NB4 (cell line): ENCODE measurements at regions not wholly inside any gene's neighbourhood (a gene's known extent, or its start where the extent isn't known, plus 50 kb on each side); places are given as distances from the start of the nearest gene placed in this dataset.

Experiments
- DNase-seq: peaks from one replicate; pipeline ENCODE4 v3.0.0; 2010; ENCODE audit warnings: low read depth
- H3K4me3 ChIP-seq: one replicate; pipeline ENCODE4 v1.5.1; 2011; ENCODE audit warnings: mild to moderate bottlenecking, low read depth, low read length, moderate library complexity
- CTCF ChIP-seq: IDR thresholded peaks from one replicate; pipeline ENCODE4 v1.5.1; 2012; ENCODE audit warnings: low read depth, low read length
- MAX ChIP-seq: IDR thresholded peaks from 2 replicates; pipeline ENCODE4 v1.6.1; 2011; ENCODE audit warnings: low read depth, low read length
- MYC ChIP-seq: IDR thresholded peaks from 2 replicates; pipeline ENCODE4 v1.6.1; 2011; ENCODE audit warnings: low read depth, low read length
- POLR2A ChIP-seq: IDR thresholded peaks from 2 replicates; pipeline ENCODE4 v1.6.1; 2011; ENCODE audit warnings: mild to moderate bottlenecking; ENCODE audit not compliant: insufficient read length; ENCODE audit errors: extremely low read depth

GRCh38 chr4:176436293-176436973 lies 116.7 kb downstream of the SPCS3 start:
- no peak for TF ChIP-seq MAX
- no peak for TF ChIP-seq CTCF
- no peak for TF ChIP-seq MYC
- TF ChIP-seq POLR2A: no peak
- DNase-seq: no peak
- no peak overlapping the region for H3K4me3 ChIP-seq

DNA sequence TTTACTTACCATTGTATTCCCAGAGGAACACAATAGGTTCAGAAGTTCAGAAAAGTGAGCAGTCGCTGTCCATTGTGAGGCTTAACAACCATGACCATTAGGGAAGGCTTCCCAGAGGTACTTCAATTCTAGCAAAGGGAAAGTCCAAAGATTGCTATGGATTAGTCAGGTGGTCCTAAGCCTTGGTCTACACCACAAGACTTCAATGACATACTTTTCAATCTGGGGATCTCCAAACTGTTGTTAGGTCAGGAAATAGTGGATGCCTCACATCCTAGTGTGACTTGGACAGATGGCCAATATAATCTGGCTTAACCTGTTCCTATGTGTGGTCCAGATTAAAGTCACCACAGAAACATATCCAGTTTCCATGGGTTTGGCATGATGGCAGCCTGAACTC lies 118.0 kb downstream of the SPCS3 start:
- no peak overlapping the region for H3K4me3 ChIP-seq
- TF ChIP-seq POLR2A (no peak), MYC (no peak), MAX (no peak), CTCF (no peak)

DNA sequence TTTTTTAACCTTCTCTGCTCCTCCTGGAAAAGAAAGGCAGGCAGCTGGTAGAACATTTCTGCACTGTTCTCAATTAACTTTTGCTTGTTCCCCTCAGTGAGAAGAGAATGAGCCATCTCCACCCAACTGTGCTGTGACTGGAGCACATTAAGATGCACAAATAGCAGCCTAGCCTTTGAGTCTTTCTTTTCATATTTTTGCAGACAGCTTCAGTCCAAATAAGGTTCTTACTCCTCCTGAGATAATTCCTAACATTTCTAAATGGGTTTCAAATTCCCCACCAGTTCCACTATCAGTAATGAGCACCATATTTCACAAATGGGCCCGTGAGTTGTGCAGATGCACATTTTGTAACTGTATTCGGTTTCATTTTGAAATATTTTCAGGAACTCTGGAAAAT lies 118.6 kb downstream of the SPCS3 start:
- TF ChIP-seq MAX (no peak), POLR2A (no peak), MYC (no peak), CTCF (no peak)
- DNase-seq: no peak
- no peak overlapping the region for H3K4me3 ChIP-seq

More for the DNA sequence above, 118.0 kb downstream of the SPCS3 start:
- no peak for DNase-seq

DNA sequence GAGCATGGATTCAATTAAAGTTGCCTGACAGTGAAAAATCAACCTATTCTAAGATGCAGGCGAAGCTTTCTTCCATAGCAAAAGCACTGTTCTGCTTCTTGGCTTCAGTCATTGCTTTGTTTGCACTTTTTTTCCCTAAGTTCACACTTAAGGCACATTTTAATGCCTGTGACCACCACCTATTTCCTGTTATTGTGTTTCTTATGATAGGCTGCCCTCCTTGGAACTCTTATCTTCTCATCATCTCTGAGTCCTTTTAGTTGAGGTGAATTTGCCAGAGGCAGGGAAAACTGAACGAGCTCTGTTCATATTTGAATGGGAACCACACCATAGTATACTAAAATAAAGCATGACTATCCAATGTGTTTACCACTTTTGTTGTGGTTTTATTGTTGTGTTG lies 119.8 kb downstream of the SPCS3 start:
- H3K4me3 ChIP-seq: no peak overlapping the region
- DNase-seq: no peak
- TF ChIP-seq CTCF: no peak
- no peak for TF ChIP-seq MAX

GRCh38 chr4:176440698-176441097 lies 120.9 kb downstream of the SPCS3 start:
- H3K4me3 ChIP-seq: no peak overlapping the region
- TF ChIP-seq POLR2A: no peak
- TF ChIP-seq CTCF: no peak
- no peak for TF ChIP-seq MAX
- no peak for TF ChIP-seq MYC
- DNase-seq: no peak
